ENCODE measurements at regions not wholly inside any gene's neighbourhood (a gene's known extent, or its start where the extent isn't known, plus 50 kb on each side); places are given as distances from the start of the nearest gene placed in this dataset.

GRCh38 chr18:78883501-78883900, 96.1 kb upstream of the SALL3 start:
- no peak for TF ChIP-seq EZH2 (IDR thresholded peaks at IDR 0.05; ENCODE audit: borderline replicate concordance, low read depth, low read length, poor library complexity, severe bottlenecking)
- TF ChIP-seq, protein P1, sequence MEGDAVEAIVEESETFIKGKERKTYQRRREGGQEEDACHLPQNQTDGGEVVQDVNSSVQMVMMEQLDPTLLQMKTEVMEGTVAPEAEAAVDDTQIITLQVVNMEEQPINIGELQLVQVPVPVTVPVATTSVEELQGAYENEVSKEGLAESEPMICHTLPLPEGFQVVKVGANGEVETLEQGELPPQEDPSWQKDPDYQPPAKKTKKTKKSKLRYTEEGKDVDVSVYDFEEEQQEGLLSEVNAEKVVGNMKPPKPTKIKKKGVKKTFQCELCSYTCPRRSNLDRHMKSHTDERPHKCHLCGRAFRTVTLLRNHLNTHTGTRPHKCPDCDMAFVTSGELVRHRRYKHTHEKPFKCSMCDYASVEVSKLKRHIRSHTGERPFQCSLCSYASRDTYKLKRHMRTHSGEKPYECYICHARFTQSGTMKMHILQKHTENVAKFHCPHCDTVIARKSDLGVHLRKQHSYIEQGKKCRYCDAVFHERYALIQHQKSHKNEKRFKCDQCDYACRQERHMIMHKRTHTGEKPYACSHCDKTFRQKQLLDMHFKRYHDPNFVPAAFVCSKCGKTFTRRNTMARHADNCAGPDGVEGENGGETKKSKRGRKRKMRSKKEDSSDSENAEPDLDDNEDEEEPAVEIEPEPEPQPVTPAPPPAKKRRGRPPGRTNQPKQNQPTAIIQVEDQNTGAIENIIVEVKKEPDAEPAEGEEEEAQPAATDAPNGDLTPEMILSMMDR (conservative IDR thresholded peaks at IDR 0.05; ENCODE audit: low read depth, low read length), result no peak
